ENCODE measurements at regions not wholly inside any gene's neighbourhood (a gene's known extent, or its start where the extent isn't known, plus 50 kb on each side); places are given as distances from the start of the nearest gene placed in this dataset.
"Not testable (repeated sequence)": the region's sequence is repeated elsewhere in the genome, so short reads cannot be mapped to it uniquely, and the experiment has no call there.

DNA sequence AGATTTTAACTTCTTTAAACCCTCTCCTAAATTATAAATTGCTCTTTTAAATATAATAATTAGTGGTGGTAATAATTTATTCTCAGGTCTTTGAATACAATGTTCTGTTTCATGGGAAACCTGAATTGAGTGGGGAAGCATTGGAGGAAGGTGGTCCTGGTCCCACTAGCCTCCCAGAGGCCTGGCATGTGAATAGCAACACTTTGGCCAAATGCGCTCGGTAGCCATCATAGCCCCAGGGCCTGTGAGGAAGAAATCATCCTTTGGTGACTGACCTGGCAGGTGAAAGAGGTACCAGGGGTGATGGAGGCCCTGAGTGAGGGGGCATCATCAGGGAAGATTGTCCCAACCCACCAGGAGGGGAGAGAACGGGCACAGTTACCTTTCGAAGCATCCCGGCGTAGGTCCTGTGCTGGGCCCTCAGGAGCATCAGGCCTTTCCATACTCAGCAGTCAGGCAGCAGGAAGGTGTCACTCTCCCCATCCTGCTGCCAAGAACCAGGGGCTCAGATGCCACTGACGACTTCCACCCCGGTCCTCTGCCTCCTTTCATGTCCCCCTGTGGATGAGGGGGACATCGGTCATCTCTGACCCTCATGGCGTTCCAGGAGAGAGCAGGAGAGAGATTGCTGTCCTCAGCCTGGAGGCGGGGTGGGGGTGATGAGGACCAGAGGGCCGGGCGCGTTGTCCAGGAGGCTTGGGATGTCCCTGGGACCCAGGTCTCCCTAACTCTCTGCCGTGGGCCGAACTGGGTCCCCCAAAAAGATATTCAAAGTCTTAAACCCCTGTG is 78.6 kb upstream of the HPCAL1 start:
- no peak for DNase-seq (ENCODE audit: low spot score)

DNA sequence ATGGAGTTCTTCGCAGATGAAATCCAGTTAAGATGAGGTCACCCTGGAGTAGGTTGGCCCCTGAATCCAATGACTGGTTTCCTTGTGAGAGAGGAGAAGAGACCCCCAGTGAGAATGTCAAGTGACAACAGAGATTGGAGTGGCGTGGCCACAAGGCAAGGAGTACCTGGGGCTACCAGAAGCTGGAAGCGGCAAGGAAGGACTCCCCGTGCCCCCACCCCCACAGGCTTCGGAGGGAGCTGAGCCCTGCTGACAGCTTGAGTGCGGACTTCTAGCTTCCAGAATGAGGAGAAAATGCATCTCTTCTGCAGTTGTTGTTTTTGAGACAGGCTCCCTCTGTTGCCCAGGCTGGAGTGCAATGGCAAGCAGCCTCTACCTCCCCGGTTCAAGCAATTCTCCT is 78.0 kb upstream of the HPCAL1 start:
- DNase-seq (ENCODE audit: low spot score): no peak

DNA sequence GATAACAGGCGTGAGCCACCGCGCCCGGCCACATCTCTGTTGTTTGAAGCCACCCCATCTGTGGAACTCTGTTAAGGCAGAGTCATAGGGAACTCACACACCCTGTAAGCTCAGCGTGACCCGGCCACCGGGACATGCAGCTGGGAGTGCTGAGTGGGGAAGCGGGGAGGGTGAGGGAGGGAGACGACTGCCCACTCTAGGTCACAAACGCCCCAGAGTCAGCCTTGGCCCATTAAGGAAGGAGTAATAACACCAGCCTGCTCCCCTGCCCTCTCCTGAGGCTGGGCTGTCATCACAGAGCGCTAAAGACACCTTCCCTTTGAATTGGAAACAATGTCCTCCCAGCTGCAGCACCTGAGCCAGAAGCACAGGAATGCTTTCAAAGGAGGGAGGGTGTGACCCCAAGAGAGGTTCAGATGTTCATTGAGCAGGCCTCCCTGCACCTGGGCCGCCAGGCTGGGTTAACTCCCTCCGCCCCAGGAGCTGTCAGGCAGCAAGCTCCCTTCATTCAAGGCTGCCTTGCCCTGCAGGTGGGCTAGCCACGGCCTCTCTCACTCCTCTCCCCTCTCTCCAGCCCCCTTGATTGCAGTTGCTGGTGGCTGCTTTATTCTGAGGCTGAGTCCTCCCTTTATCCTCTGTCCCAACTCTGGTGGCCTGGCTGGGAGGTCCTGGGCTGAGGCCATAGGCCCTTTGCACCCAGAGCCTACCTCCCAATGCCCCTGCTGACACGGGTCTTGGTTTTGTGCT is 77.2 kb upstream of the HPCAL1 start:
- DNase-seq (ENCODE audit: low spot score): no peak

DNA sequence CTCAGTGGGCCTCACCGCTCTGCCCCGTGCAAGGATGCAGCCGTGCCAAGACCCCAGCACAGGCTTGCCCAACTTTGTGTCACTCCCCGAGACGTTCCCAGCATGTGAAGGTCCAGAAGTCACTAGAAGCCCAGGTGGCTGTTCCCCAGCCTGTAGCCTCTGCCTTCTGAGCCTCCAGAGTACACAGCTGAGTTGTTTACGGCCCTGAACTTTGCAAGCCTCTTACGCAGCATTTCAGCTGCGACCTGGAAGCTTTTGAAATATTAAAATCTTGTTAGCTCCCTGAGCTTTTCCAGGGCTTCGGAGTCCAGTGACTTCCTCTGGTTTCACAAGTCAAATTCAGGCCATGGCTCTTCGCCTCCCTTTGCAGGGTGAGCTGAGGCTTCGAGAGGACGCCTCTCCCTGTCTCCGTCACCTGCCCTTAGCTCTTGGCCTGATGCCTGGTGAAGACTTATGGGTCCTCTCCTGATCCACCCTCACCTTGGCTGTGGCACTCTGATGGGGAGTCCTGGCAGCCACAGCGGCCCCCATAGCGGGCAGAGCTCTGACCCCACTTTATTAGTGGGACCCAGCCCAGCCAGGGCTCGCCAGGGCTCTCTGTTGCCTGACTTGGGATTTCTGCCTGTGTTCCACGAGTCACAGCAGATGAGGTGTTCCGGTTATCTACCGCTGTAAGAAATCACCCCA is 76.5 kb upstream of the HPCAL1 start:
- DNase-seq (ENCODE audit: low spot score): no peak

DNA sequence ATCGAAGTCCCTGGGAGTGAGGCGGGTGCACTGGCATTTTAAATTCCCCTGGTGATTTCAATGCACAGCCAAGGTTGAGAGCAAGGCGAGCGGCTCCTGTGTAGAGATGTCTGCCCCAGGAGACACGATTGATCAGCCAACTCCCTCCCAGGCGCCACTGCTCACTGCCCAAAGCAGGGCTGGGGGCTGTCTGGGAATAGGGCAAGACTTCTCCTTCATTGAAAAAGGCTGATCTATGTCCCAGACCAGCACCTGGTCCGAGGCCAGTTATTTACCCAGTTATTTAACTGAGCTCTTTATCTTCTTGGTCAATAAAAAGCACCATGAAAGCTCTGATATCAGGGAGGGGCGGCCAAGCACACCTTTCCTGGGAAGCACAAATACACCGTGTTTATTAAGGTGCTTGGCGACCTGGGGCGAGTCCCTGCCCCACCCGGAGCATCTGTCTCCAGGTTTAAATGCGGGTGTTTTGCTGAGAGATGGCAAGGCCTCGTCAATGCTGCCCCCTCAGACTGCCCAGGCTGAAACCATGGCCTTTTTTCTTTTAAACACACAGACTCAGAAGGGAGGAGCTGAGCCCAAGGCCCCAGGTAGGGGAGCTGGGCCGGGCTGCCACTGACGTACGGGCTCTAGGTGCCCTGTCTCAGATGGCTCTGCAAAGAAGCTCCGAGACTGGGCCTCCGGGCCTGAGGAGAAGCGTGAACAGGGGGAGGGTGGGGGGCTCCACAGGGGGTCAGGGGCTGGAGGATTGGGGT is 73.9 kb upstream of the HPCAL1 start:
- DNase-seq (ENCODE audit: low spot score): no peak

DNA sequence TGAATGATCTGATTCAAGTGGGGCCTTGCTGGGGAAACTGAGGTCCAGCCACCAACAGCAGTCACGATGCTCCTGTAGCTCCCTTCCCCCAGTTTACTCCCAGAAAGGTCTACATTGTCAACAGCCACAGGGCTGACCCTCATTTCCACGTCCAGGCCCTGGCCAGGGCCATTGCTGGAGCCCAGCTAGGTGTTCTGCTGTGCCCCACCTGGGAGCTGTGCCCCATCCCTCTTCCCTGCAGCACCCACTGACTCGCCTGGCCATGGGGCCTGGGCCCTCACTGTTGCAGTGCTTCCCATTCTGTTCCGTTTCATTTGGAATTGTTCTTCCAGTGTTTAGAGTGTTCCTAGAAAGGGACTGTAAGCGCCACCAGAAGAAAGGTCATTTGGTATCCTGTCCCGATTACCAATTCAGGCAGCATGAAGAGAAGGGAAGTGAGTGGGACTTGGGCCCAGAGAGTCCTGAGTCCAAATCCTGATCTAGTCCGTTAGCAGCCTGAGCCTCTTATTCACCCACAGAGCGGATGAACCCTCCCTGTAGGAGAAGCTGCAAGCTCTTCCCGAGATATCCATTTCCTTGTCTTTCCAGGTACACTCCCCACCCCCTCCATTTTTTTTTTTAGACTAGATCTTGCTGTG is 73.1 kb upstream of the HPCAL1 start:
- DNase-seq (ENCODE audit: low spot score): no peak

DNA sequence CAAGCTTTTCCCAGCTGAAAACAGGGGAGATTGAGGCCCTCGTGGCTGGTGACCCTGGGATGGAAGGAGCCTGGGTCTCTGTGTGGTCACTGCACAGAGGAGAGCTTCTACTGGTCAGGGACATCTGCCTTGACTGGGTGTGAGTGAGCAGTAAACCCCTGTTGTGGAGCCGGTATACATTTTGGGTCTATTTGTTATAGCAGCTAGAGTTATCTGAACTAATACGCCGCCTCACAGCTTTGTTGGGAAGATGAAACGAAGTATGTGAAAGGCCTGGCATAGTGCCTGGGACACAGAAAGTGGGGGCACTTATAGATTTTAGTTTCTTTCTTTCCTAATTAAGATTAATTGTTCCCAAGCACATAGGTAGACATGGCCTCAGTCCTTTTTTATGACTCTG is 72.2 kb upstream of the HPCAL1 start:
- DNase-seq (ENCODE audit: low spot score): no peak

DNA sequence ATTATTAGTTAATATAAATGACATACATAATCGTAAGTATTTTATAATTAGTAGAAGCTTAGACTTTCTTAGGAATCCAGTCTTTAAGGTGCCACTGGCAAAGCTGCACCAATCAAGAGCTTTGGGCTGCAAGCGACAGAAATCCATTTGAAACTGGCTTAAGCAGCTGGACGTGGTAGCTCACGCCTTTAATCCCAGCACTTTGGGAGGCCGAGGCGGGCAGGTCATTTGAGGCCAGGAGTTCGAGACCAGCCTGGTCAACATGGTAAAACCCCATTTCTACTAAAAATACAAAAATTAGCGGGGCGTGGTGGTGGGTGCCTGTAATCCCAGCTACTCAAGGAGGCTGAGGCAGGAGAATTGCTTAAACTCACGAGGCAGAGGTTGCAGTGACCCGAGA is 71.8 kb upstream of the HPCAL1 start:
- DNase-seq (ENCODE audit: low spot score): not testable (repeated sequence)

DNA sequence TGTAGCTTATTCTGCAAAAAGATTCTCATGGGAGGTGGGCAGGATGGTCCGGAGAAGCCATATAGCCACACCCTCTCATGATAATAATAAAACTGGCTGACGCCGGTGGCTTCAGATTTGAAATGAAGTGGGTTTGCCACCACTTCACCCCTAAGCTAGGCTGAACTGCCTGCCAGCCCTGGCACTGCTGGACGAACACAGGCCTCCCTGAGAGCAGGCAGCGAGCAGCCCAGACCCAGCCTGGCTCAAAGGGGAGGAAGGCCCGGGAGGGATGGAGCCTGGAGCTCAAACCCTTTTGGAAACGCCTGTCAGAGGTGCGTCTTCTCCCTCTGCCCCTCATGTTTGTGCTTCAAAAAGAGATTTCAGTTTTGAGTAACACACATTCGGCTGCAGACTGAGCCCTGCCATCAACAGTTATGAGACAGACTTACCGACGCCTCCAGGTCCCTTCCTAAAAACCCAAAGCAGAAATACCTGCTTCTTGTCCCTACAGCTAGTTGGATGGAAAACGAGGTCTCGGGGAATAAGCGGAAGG is 71.1 kb upstream of the HPCAL1 start:
- DNase-seq (ENCODE audit: low spot score): no peak

DNA sequence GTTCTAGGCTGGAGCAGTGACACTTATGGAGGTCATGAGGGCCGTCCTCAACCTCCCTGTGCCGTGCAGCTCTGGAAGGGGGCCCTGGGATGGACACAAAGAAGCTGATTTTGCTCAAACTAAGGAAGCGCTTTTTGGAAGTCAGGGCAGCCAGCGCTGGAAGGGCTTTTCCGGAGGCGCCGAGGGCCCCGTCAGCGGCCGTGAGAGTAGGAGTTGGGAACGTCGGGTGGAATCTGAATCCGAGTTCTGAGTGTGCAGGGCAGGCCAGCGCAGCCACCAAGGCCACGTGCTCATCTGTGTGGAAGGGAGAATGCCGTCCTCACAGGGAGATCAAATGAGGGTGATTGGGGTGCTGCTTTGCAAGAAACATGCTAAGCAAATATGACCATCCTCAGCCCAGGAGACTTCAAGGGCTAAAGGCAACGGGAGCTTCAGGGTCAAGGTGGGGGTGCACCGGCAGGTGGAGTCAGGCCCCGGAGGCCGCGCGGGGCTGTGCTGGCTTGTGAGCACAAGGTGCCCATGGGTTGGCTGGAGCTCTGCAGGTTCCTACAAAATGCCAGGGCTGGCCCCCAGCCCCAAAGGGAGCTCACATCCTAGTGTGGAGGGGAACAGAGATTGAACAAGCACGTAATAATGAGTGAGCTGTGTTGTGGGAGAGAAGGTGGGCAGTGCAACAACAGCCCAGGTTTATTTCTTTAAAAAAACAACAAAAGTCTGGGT is 70.4 kb upstream of the HPCAL1 start:
- no peak for DNase-seq (ENCODE audit: low spot score)

DNA sequence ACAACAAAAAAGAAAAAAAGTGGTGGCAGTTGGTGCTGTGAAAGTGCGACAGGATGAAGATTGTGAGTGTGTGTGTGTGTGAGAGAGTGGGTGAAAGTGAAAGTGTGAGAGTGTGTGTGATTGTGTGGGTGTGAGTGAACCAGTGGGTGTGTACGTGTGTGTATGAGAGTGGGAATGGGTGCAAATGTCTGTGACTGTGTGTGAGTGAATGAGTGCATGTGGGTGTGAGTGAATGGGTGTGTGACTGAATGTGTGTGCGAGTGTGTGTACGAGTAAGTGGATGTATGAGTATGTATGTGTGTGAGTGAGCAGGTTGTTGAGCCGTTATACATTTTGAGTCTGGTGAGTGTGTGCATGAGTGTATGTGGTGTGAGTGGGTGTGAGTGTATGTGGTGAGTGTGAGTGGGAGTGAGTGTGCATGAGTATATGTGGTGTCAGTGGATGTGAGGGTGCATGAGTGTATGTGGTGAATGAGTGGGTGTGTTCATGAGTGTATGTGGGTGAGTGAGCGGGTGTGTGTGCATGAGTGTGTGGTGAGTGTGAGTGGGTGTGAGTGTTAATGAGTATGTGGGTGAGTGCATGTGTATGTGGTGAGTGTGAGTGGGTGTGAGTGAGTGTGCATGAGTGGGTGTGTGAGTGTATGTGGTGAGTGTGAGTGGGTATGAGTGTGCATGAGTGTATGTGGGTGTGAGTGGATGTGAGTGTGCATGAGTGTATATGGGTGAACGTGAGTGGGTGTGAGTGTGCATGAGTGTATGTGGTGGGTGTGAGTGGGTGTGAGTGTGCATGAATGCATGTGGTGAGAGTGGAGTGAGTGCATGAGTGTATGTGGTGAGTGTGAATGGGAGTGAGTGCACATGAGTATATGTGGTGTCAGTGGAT is 69.3 kb upstream of the HPCAL1 start:
- DNase-seq (ENCODE audit: low spot score): no peak

DNA sequence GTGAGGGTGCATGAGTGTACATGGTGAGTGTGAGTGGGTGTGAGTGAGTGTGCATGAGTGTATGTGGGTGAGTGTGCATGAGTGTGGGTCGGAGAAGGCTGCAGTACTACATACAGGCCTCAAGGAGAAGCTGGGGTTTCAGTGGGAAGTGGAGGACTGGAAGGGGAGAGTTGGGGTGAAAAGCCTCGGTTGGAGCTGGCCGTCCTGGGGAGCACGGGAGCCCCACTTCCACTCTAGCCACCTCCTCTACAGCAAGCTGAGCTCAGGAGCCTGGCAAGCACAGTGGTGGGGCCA is 68.7 kb upstream of the HPCAL1 start:
- DNase-seq (ENCODE audit: low spot score): no peak

DNA sequence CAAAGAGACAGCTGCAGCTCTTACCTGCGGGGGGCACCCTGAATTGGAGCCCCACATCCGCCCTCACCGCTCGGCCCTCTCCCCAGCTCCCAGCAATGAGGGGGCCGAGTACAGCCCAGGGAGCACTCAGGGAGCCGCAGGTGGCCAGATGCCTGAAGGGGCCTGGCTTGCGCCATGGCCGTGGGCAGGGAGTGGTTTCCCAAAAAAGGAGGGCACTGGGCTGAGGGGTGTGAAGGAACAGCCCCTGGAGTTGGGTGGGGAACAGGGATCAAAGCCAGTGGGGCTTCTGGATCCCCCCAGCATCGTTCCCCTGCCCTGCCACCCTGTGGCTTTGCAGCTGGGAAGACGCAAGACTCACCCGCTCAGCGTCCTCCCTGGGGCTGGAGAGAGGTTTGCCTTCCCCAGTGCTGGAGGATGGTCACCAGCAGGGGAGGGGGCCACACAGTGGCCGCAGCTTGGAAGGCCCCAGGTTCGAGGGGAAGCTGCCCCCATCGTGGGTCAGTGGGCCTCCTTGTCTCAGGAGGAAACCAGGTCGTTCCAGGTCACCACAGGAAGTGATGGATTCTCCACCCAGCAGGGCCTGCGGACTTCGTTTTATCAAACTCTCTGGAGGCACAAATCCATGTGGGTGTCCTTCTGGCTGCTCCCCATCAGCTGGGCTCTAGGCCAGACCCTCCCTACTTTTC is 68.2 kb upstream of the HPCAL1 start:
- no peak for DNase-seq (ENCODE audit: low spot score)

DNA sequence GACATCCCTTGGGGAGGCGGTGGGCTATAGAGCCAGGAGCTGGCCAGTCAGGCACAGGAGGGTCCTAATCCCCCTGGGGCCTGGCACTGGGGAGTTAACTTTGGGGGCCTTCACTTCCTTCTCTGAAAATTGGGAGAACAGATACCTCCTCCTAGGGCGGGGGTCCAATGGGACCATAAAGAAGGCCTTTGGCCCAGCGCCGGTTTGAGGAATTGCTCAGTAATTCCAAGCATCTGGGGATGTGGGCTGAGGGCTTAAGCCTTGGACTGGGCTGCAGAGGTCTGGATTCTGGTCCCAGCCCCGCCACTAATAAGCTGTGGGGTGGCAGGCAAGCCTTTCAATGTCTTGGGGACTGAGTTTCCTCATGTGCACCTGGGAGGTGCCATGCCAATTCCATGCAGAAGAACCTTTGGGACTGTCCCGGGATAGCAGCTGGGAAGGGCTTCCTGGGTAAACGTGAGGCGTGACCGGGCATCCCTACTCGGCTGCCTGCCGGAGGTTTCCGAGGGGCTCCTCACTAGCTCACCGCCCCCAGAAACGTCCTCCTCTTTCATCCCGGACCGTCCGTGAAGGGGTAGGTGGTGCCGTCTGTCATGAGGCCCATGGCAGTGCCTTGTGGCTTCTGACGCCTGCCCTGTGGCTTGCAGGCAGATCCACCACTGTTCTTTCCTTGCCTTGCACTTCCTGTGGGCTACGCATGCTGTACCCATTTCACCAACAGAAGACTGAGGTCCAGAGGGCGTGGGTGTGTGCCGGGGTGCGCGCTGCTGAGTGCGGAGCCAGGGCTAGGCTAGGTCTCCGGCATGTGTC is 67.4 kb upstream of the HPCAL1 start:
- DNase-seq (ENCODE audit: low spot score): no peak

DNA sequence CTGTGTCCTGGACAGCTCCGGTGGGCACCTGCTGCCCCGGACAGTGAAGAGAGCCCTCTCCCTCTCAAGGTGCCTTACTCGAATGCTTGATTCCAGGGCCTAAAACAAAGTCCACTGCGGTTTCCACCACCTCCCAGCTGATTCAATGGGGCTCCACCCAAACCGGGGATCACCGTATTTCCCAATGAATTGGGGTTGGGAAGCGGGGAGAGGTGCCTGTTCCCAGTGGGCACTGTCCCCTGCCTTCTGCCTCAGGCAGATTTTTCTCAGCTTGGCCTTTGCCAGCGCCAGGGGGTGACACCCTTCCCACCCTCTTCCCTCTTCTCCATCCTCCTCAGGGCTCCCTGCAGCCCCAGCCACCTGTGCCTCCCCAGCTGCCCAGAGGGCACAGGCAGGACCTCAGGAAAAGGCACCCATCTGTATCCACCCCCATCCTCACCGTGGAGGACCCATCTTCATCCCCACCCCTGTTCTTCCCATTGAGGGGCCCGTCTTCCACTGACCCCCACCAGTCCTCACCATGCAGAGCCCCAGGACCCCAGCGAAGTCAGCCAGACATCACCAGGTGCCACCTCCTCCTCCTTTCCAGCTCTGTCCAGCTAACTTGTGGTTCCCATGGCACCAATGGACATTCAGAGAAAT is 66.7 kb upstream of the HPCAL1 start:
- no peak for DNase-seq (ENCODE audit: low spot score)

DNA sequence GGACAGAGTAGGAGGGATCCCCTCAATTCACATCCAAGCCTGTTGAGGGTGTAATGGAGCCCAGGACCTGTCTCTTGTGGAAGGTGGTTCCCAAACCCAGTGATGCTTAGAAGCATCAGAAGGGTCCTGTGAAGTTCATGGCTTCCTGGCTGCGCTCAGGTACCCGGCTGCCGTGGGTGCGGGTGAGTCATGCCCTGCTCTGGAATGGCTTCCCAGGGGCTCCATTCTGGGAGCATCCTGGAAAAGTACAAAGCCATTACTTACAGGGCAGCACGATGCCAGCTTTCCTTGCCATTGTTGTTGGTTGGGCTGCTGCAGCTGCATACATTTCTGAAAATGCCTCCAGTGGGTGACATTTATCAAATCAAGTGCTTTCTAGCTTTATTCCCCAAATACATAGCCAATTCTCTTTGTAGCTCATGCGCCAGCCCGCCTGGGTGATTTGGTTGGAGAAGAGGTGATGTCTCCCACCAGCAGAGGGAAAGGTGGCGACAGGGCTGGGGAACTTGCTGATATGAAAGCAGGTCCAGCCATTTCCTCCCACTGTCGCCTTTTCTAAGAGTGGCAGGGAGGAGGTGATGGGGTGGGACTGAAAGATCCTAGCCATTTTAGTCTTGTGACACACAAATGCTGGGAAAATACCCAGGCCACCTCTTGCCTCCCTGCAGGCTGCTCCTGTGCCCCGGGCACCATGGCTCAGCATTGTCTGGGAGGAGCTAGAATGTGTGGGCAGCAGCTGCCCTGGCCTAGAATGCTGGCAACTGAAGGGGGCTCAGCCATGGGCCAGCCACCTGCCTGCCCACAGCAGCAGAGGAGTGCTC is 65.9 kb upstream of the HPCAL1 start:
- no peak for DNase-seq (ENCODE audit: low spot score)

All from pons (tissue), 1 donor.